GM19193 (cell line): ENCODE measurements at regions not wholly inside any gene's neighbourhood (a gene's known extent, or its start where the extent isn't known, plus 50 kb on each side); places are given as distances from the start of the nearest gene placed in this dataset.
A peak's percentile ranks its signal among the peaks of the same experiment; 100 is the strongest.

Source experiments
- POLR2A ChIP-seq: IDR thresholded peaks from 4 replicates; pipeline ENCODE4 v1.6.1; 2011; ENCODE audit not compliant: insufficient read depth, insufficient read length; ENCODE audit errors: extremely low read depth

DNA sequence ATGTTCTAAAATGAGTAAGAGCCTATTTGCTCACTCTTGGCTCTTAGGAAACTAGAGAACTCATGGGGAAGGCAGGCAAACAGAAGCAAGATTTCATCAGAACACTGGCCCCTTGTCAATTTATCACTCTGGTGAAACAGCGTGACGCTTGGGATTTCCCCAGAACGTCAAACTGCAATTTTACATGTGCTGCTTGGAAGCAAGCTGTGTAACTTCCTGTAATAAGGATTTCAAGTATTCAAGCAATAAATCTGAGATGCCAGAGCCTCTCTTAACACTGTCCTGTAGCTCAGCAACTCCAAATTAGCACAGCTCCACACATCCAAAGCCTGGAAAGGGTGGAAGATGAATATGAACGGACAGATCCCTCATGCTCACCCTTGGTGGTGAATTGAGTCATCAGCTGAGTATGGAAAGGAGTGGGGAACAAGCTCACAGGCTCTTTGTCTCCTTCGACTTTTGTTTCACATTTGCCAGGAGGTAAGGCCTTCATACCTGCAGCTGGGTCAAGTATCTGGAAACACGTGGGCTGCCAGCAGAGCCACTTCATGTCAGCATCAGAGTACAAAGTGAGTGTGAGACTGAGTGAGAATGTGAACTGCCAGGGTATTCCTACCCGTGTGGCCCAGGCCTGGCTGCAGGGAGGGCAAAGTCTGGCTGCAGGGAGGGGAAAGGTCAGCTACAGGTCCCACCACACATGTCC lies 140.4 kb upstream of the NAMPT start:
- TF ChIP-seq POLR2A, result peak; percentile 11

DNA sequence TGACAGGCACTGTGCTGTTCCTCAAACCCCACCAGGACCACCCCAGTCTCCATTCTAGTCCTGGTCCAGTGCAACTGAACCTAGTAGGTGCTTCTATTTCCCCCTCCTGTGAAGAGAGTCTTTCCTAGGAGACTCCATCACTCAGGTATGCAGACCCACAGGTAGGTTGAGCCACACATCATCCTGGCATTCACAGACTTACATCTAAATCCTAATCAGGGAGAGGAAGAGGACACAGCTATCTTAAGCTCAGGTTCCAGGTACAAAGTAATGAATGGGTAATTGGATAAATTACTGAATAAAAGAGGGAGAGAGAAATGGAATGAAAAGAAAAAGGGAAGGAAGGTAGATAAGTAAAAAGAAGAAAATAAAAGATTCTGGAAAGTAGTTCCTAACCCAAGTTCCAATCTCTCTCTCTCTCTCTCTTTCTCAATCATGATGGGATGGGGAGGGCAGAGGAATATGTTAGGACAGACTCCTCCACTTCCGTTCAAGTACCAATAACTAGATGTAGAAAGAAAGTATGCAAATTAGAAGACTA lies 139.8 kb upstream of the NAMPT start:
- TF ChIP-seq POLR2A, result no peak

DNA sequence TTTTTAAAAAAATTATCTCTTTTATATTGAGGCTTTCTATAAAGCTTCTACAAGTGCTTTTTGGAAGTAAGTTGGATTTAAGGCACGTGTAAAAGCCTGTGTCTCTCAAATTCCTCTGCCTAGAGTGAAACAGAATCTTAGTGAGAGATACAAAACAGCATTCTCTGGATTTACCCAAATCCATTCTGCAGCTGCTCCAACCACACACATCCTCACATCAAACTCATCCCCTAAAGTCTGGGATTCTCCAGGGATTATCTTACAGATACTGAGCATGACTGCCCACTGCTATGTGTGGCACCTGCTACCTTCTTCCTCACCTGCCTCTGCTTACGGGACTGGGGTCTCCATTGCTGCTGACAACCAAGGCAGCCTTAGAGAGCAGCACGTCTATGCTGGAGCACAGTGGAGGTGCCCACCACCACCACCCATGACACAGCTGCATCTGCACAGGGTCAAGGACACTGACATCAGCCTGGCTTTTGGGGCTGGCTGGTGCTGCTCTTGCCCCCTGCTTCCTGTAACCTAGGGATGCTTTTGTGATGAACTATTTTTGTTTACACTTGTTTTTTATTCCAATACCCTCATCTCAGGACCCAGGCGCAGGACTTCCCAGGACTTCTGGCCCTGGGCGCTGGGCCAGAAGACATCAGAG lies 139.2 kb upstream of the NAMPT start:
- TF ChIP-seq POLR2A, result no peak

- no peak for TF ChIP-seq POLR2A
These were observed 138.3 kb upstream of the NAMPT start for GRCh38 chr7:106423111-106423510.

GRCh38 chr7:106421181-106421762 lies 136.5 kb upstream of the NAMPT start:
- no peak for TF ChIP-seq POLR2A

DNA sequence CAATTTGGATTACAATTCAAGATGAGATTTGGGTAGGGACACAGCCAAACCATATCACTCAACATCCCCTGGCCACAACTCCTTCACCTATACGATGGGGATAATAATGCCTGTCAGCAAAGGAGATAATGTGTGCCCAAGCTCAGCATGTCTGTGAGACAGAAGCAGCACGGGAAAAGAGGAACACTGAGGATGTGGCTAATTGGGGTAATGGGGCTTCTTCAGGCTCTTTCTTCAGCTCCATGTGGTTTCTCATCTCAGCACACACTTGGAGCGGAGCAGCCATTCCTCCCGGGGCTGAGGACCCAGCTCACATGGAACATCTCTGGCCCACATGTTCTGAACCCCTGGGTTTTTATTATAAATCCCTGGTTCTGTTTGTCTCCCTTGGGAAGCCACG lies 136.0 kb upstream of the NAMPT start:
- no peak for TF ChIP-seq POLR2A

GRCh38 chr7:106420210-106420609 lies 135.4 kb upstream of the NAMPT start:
- no peak for TF ChIP-seq POLR2A

DNA sequence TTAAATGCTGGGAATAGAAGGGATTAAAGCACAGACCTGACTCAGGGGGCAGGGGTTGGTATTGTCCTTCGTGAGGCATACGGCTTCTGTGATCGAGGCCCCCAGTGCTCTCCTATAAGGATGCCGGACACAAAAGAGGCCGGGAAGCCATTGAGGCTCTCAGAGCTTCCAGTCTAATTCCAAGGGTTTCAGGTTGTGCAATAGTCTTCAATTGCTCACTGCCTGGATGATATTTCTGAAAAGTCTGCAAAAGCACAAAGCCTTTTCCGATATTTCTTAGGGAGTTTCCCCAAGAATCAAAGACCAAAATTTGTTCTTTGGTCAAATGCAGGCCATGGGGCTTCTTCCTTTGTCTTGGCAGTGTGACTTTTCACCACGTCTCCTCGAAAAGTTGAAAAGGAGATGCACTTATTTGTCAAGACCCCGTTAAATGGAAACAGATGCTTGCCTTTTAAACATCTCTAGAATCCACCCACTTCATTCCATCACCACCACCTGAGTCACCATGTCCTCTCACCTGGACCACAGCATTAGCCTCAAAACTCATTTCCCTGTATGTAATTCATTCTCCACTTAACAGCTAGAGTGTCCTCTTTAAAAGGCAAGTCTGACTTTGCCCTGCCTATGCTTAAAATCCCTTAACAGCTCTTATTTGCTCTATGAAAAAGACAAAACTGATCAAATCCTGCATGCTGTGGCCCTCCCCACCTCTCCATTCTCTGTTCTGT lies 134.8 kb upstream of the NAMPT start:
- no peak for TF ChIP-seq POLR2A

- TF ChIP-seq POLR2A, result no peak
These were observed 133.7 kb upstream of the NAMPT start for GRCh38 chr7:106418526-106418925.

DNA sequence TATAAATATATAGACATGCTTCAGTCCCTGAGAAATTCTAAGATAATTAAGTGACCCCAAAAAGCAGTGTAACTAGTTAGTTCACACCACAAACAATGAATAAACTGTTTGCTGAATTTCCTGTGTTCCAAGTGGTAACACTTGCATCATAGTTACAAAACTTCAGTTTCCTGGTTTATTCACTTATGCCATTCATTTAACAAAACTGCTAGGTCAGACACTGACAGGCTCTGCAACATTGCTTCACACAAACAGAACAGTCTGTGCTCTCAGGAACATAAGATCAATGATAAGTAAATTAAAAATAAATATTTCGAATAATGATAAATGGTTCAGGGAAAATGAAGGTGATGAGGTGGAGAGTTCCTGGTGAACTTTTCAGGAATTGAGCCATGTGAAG lies 133.3 kb upstream of the NAMPT start:
- TF ChIP-seq POLR2A, result no peak

DNA sequence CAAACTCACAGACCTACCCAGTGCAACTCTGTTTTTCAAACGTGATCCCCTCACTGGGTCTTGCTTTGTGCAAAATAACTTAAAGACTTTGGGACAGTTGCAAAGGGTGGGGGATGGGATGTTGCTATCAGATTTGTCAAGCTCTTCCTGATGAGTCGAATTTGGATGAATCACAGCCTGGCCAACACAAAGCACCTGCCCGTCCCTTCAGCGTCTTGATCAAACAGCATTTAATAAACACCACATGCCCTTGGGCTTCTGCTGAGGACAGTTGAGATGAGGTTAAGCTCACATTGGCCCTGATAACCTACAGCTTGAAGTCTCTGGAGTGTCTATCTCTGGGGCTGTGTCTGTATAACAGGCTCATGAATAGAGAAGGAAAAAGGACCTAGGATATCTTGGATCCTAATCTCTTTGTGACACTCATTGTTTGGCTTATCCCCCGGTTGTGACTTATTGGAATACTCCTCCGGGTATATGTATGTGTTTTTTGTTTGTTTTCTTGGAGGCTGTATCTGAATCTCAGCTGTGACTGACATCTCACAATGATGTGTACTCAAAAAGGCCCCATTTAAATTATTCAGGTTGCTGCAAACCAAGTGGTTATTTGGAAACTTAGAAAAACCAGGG lies 132.6 kb upstream of the NAMPT start:
- no peak for TF ChIP-seq POLR2A

DNA sequence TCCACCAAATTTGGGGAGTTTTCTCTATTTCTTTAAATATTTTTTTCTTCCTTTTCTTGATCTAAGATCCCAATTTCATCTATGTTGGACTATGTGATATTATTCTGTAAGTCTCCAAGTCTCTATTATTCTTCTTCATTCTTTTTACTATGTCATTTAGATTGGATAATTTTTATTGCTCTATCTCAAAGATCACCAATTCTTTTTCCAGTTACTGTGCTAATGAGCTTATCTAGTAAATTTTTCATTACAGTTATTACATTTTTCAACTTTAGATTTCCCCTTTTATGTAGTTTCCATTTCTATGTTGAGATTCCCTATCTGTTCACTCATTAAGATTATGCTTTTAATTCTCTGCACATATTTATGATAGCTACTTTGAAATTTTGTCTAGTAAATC lies 131.6 kb upstream of the NAMPT start:
- no peak for TF ChIP-seq POLR2A

- TF ChIP-seq POLR2A, result no peak
These were observed 130.7 kb upstream of the NAMPT start for GRCh38 chr7:106415433-106415832.

- TF ChIP-seq POLR2A, result no peak
These were observed 128.7 kb upstream of the NAMPT start for GRCh38 chr7:106413446-106413845.

DNA sequence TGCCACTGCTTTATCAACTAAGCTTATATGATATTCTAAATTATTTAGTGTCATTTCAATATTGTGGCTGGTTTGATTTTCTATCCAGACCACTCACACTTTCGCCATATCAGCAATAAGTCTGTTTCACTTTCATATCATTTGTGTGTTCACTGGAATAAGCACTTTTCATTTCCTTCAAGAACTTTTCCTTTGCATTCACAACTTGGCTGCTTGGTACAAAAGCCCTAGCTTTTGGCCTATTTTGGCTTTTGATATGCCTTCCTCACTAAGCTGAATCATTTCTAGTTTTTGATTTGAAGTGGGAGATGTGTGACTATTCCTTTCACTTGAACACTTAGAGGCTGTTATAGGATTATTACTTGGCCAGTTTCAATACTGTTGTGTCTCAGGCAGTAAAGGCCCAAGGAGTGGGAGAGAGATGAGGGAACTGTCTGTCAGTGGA lies 120.9 kb upstream of the NAMPT start:
- TF ChIP-seq POLR2A, result no peak
